VCaP (cell line): ENCODE measurements at regions not wholly inside any gene's neighbourhood (a gene's known extent, or its start where the extent isn't known, plus 50 kb on each side); places are given as distances from the start of the nearest gene placed in this dataset.
"Not testable (repeated sequence)": the region's sequence is repeated elsewhere in the genome, so short reads cannot be mapped to it uniquely, and the experiment has no call there.

ENCODE experiments used
- H3K27ac ChIP-seq: fragments of 450-650 bp; 2 replicates; pipeline ENCODE4 v1.5.1; 2017
- CTCF ChIP-seq: fragments of 450-650 bp; conservative IDR thresholded peaks from 2 replicates; pipeline ENCODE4 v1.5.1; 2017; ENCODE audit warnings: mild to moderate bottlenecking, moderate library complexity

GRCh38 chr10:111646021-111646420, 537.5 kb downstream of the GPAM start:
- H3K27ac ChIP-seq: no peak overlapping the region
- TF ChIP-seq CTCF: no peak

GRCh38 chr10:111648046-111648445, 535.5 kb downstream of the GPAM start:
- no peak for TF ChIP-seq CTCF
- no peak overlapping the region for H3K27ac ChIP-seq

- H3K27ac ChIP-seq: not testable (repeated sequence)
Observed at GRCh38 chr10:111649080-111649479, 534.5 kb downstream of the GPAM start.

GRCh38 chr10:111650088-111650487, 533.5 kb downstream of the GPAM start:
- H3K27ac ChIP-seq: no peak overlapping the region
- TF ChIP-seq CTCF: no peak

- no peak overlapping the region for H3K27ac ChIP-seq
- no peak for TF ChIP-seq CTCF
Observed at GRCh38 chr10:111656066-111656465, 527.5 kb downstream of the GPAM start.

GRCh38 chr10:111677759-111678158, 505.8 kb downstream of the GPAM start:
- no peak overlapping the region for H3K27ac ChIP-seq
- TF ChIP-seq CTCF: no peak

- H3K27ac ChIP-seq: no peak overlapping the region
- no peak for TF ChIP-seq CTCF
Observed at GRCh38 chr10:111686796-111687195, 496.8 kb downstream of the GPAM start.

GRCh38 chr10:111698711-111699110, 484.9 kb downstream of the GPAM start:
- no peak for TF ChIP-seq CTCF
- H3K27ac ChIP-seq: no peak overlapping the region
